ENCODE measurements at regions not wholly inside any gene's neighbourhood (a gene's known extent, or its start where the extent isn't known, plus 50 kb on each side); places are given as distances from the start of the nearest gene placed in this dataset.

DNA sequence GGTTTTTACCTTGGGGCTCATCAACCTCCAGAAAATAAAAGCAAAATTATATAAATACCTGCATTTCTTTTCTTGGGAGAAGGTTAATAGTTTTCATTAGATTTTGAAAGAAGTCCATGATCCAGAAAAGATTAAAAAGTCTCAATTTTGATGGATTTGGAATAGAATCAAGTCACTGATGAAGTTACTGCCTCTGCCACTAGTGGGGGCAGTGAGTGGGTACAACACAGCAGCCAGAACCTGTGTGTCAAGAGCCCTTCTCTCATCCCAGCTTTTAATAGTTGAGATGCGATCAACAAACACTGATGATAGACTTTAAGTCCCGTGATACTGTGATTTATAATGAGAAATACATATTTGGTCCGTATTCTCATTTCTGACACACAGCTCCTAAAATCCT, 686.7 kb downstream of the DIAPH3 start:
- peak; percentile 14 for DNase-seq

DNA sequence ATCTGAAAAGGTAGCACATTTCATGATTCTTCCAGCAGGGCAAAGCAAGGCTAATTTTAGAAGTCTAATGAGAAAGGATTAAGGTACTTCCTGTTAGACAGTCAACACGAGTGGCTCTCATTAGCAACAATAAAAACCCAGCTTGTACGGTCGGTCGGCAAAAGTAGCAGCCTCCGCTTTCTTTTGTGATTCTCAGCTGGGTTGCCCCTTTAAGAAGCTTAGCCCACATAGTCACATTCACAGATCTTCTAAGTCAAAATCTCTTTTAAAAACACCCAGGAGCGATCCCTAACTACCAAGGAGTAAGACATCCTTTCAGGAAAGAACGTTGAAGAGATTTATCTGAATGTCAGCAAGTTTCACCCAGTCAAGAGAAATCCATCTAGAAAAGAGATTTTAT, 684.8 kb downstream of the DIAPH3 start:
- no peak for DNase-seq

GRCh38 chr13:59479629-59480028, 684.1 kb downstream of the DIAPH3 start:
- no peak for DNase-seq

DNA sequence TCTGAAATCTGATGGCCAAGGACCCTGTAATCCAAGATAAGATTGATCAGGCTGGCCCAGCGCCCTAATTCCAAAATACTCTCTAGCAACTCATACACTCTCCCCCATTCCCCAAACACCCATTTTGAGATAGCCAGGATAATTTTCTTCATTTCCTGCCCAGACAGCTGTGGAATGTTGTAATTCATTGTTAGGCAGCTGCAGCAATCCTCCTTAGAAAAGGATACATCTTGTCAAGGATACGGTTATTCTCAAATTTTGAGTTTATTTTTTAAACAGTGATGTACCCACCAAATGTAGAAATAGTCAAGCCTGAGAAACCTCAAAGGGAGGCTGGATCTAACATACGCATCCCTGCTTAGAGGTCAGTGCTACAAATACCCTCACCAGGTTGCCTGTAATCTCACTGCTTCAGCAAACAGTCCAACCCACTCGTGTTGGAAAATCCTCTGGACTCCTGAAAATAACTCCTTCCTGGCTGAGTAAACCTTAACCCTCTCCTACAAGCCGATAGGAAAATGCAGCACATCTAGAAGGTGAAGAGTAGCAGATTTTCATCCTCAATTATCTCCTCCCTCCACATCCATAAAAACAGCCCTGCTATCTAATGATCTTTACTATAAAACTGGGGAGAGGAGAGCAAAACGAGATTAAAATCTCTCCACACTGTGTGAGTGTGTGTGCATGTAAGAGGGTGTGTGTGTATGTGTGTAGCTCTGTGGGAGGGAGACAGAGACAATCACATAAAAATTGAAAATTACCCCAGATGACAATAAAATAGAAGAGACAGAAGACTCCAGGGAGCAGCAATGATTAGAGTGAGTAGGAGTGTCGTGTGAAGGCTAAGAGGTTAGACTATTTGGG, 683.1 kb downstream of the DIAPH3 start:
- no peak for DNase-seq

DNA sequence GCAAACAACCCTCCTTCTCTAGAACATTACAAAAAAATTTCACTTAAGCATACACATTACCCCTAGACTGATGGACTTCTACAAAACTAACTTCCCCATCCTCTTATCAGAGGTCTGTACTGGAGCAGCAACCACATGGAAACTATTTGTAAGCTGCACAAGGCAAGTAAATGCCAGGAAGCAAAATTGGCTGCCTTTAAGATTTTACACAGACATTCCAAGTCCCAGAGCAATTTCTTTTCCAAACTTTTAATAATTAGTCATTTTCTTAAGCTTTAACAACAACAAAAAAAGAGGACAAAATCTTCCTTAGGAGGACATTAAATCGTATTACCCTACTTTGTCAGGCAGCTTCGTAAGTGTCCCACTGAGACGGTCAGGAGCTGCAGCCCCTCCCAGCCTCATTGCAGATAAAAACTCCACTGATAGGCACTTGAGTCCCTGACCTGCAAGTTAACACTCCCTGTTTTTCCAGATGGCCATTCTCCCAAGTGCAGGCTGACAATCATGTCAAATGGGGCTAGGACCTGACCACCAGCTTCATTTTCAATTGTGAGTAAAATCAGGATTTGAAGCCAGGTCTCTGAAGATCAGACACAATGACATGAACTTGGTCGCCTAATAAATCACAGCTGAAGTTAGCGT, 680.1 kb downstream of the DIAPH3 start:
- peak; percentile 64 for DNase-seq

DNA sequence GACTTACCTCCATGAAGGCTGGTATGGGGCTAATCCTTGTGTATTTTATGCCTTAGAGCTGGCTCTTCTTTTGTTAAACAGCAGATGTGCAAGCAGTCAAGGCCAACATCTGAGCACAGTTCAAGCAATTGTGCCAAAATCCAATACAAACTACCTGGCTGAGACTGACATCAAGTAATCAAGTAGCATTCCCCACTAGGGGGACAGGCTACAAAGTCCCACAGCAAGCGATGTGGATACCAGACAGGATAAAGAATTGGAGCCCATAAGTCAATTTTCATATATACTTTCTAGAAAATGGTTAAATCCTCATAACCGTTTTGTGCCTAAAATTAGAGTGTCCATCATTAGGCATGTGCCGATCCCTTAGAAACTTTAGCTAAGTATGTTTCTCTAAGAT, 675.8 kb downstream of the DIAPH3 start:
- DNase-seq: no peak

GRCh38 chr13:59488436-59488835, 675.3 kb downstream of the DIAPH3 start:
- no peak for DNase-seq

GRCh38 chr13:59490651-59491050, 673.1 kb downstream of the DIAPH3 start:
- no peak for DNase-seq

DNA sequence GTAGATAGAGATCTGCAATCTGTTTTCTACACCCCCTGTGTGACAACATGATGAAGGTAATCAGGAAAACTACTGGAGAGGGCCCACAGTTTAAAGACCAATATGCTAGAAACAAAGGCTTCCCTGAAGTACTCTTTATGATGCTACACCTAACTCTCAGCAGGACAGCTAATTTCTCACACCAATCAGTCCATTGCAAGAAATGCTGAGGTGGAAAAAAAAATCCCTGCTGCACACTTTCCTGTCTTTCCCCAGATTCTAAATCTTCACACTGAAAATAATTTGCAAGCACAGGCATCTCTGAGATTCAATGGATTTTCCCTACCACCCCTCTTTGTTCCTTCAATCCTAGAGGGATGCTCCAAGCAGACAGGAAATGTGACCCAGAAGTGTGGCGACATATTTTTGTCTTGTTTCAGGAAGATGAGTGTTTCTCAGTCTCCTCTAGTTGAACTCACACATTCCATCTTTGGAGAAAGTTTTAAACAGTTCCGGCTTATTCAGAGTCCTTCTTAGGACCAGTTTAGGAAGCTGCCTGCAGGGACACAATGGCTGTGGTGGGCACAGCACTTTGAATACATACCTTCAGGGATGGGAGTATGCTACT, 671.6 kb downstream of the DIAPH3 start:
- DNase-seq: no peak

DNA sequence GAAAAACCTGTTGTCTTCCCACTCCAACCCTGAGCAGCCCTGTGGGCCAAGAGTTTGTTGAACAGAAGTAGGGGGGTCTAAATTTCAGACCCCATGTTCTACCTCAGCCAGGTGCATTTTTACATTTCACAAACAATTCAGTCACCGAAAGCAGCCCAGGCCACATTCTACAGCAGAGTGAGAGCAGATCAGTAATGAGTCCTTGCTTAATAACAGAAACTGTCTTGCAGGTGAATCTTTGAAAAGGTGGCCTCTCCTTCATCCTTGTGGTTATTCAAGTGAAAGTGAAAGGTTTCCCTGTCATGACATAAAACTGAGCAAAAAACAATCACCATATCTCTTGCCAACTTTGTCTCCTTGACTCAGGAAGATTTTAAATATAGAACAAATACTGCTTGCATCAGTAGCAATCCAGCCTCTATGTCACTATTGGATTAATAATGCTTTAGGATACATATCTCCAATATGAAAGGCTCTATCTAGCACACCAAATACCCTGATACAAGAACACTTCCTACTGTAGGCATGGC, 670.2 kb downstream of the DIAPH3 start:
- no peak for DNase-seq

DNA sequence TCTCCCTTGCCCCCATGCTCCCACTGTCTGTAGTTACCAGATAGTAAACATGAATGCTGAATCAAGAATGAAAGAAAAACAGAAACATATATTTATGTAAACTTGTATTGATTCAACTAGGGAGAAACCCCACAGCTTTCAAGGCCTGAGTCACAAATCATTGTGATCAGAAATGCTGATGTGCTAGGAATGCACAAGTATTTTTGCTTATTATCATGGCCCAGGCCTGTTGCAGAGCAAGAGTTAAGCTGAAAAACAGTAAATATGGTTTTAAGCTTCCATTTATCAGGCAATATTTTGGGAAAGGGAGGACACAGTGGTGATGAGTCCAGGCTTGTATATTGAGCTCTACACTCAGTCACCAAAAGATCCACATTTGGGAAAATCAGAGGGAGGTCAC, 669.6 kb downstream of the DIAPH3 start:
- DNase-seq: no peak

DNA sequence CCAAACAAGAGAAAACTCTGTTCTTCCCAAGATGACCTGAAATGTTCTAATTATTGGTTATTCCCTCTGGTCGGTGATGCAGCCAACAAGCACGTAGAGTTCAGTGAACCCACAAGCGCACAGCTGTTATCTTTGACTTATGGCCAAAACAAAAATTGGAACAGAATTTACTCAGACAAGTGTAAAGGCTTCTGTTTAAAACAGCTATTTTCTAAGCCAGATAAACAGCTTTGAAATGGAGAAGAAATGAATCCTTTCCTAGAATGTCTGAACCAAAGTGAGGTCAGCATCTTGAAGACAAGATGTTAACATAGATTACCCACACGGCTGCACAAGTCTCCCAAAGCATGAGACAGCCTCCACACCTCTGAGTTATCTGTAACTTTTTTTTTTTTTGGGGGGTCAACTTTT, 669.2 kb downstream of the DIAPH3 start:
- DNase-seq: peak; percentile 49

DNA sequence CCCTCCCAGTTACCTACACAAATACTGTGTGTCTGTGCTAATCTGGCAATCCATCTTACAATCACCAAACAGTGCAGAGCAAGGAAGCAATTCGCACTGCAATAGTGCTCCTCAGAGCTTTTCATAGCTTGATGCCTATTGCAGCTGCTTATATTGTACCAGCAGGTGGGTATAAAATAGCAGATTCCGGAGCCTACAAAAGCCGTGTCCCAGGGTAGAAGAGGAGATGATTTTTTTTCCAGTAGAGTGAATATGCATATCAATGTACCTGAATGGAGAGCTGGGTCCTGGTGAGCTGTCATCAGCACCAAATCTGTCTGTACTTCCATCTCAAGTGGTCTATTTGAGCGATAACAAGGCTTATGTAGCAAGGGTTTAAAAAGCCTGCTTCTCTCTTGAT, 668.4 kb downstream of the DIAPH3 start:
- no peak for DNase-seq

DNA sequence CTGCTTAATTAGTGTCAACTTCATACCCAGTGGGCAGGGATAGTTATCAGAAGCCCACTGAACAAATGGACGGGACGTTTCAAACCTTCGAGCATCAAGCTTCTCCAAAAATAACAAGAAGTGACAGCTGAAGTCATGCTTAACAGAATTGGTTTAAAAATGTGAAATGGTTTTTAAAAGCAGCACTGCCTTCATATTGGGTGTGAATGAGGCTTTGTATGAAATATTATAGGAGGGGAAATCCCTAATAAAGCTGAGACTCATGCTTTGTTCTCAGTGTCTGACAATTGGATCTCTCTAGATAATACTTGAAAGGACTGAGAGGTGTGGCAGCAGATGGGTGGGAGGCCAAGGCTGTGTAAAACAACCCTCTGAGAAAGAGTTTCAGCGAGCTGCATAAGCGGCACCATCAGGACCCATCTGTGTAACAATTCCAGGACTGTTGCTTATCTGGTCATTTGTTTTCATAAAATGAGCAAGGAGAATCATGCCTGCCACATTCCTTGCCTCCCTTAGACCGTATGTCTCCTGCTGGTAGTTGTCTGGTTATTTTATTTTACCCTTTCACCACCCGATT, 667.7 kb downstream of the DIAPH3 start:
- no peak for DNase-seq

GRCh38 chr13:59497621-59498247, 666.0 kb downstream of the DIAPH3 start:
- DNase-seq: no peak

DNA sequence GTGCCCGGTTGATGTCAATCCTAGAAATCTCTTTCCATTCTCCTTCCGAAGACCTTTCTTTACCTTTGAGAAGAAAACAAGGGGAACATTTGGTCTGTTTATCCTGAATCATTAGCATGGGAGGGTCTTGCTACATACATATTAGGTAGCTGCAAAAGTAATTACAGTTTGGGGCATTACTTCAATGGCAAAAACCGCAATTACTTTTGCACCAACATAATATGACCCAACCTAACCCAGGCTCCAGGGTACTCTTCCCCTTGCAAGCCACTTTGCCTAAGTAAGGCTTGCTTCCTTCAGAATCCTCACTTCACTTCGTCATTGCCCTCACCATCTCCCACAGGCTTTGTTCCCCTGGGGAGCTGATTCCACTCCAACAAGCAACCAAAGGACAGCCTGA, 662.7 kb downstream of the DIAPH3 start:
- no peak for DNase-seq

DNA sequence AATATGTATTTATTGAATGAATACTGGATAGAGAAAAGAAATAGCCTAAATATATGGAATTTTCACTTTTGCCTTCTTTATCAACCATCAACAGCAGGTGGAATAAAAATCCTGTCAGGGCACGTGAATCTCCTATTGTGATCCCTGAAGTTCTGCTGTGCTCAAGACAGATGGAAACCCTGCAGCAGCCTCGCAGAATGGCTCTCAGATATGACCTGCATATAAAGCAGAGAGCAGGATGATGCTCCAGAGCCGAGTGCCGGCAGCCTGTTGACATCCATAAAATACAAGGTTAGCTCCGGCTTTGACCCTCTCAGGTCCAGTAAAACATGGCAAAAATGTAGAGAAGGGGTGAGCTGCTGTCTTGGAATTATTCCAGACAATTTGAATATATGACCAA, 659.3 kb downstream of the DIAPH3 start:
- DNase-seq: no peak

DNA sequence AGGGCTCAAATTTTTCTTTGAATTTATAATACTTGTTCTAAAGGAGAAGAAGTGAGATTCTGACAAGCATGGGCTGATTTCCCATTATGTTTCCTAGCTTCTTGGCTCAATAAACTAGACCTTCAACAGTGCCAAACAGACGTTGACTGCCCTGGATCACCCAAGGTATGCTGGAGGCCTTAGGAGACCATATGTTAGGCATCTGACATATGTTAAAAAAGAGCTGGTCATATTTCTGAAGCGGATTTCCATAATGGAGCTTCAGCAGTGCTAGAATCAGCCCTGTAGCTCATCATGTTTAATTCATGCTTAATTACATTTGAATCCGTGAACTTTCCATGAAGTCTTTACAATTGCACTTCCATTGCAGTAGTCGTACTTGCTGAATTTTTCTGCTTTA, 653.3 kb downstream of the DIAPH3 start:
- no peak for DNase-seq

- no peak for DNase-seq
These were observed 650.0 kb downstream of the DIAPH3 start for GRCh38 chr13:59513686-59514085.

GRCh38 chr13:59514316-59514715, 649.4 kb downstream of the DIAPH3 start:
- DNase-seq: no peak

GRCh38 chr13:59519819-59520218, 643.9 kb downstream of the DIAPH3 start:
- DNase-seq: no peak

DNA sequence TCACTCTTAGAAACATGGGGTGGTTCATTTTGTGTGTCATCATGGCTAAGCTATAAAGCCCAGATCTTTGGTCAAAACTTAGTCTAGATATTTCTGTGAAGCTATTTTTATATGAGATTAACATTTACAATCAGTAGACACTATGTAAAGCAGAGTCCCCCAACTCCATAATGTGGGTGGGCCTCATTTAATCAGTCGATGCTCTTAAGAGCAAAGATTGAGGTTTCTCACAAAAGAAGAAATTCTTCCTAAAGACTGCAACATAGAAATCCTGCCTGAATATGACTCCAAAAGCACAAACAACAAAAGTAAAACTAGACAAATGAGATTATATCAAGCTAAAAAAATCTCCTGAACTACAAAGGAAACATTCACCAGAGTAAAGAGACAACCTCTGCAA, 642.2 kb downstream of the DIAPH3 start:
- no peak for DNase-seq

- DNase-seq: no peak
These were observed 641.1 kb downstream of the DIAPH3 start for GRCh38 chr13:59522652-59523051.
